T-helper 9 cell (primary cell): ENCODE measurements at regions not wholly inside any gene's neighbourhood (a gene's known extent, or its start where the extent isn't known, plus 50 kb on each side); places are given as distances from the start of the nearest gene placed in this dataset.

ENCODE experiments used
- DNase-seq: peaks from one replicate; pipeline ENCODE4 v3.0.0-alpha.2; 2020

DNA sequence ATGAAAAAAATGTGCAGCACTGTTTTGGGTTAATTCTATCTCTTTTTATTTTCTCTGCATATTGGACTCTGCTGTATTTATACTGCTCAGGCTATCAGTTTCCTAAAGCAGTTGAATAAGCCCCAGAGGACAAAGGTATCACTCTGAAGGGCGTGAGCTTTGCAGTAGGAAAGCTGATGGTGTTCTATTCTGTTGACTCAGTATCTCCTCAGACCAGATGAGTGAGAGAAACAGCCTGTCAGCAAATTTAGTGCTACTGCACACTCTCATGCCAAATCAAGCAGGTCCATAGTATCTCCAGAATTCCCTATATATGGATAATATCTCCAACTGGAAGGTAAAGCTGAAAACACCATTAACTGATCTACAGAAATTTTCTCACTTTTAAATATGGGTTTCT, 132.3 kb upstream of the UGT8 start:
- DNase-seq = no peak

DNA sequence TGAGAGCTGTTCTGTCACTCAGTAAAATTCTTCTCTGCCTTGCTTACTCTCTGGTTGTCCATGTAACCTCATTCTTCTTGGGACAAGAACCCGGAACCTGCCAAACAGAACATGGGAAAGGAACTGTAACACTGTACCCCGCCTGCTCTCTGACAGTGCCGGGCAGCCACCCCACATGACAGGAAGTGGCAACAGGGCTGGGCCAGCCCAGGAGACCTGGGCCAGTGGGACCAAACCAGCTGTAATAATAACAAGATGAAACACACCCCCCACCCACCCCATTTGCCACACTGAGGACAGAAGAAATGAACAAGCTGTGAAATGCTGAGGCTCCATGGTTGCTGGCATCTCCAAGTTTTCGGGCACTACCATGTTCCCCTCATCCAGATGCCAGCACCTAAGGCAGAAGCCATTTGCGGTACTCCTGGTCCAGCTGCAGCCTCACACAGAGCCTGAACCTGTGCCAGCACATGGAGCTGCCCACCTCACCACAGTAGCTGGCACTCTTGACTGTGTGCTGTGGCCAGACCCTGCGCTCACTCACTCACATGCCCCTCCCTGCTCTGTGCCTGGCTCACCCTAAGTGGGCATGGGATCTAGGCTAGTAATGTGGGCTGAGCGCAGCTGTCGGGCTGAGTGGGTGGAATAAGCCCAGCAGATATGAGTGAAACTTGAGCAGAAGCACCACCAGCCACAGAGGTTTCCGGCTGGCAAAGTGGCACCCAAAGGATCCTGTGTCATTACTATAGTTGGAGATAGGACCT, 126.2 kb upstream of the UGT8 start:
- DNase-seq = no peak

DNA sequence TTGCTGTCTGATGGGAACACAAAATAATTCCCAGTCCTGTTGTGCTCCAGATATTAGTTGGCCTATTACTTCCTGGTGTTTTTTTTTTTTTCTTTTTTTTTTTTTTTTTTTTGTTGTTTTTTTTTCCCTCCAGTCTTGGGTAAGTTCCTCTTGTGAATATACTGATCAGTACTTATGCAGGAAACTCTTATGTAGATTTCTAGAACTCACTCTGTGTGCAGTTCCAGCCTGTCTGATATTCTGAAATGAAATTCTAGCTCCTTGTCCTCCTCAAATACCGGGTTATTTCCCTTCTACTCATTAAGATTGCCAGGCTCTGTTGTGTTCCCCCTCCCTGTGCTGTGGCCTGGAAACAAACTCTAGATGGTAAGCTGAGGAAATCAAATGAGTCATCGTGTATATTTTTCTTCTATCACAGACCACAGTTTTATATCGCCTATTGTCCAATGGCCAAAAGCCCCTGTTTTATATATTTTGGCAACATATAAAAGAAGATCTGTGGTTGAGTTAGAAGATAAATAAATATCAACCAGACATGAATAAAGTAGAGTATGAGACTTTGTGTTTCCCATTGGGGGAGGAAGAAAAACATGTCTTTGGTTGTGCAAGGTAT, 124.3 kb upstream of the UGT8 start:
- no peak for DNase-seq

DNA sequence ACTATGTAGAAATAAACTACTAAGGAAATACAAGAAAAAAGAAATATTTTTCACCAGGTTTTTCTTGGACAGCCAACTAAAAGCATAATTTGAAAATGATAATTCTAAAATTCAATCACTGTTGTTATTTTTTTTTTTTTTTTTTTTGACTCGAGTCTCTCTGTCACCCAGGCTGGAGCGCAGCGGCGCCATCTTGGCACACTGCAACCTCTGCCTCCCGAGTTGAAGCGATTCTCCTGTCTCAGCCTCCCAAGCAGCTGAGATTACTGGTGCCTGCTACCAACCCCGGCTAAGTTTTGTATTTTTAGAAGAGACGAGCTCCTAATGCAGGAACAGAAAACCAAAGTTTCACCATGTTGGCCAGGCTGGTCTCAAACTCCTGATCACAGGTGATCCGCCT, 122.3 kb upstream of the UGT8 start:
- DNase-seq = no peak

DNA sequence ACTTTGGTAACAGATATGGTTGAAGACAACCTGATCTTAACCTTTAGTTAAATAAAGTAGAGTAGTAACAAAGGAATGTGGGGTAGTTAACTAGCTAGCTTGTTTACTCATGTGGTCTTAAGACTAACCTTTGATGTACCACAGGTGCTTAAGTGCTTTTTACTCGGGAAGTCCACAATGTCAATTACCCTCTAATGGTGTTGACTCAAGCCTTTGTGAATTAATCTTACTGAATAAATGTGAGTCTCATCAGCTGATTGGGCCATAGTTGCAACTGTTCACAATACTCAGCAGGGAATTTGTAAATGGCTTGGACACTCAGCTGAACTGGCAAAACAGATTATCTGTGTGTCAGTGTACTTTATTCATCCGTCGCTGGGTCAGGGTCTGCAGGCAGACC, 119.0 kb upstream of the UGT8 start:
- no peak for DNase-seq

DNA sequence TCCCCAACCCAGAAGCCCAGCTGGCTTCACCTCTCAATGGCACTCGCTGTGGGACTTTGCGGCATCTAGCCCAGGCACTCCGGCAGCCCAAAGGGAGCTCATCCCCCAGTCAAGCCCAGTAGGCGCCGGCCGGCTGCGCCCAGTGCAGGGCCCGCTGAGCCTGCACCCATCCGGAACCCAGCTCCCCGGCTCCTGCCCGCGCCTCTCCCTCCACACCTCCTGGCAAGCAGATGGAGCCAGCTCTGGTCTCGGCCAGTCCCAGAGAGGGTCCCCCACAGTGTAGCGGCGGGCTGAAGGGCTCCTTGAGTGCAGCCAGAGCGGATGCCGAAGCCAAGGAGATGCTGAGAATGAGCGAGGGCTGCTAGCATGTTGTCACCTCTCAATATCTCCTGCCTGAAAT, 116.8 kb upstream of the UGT8 start:
- DNase-seq = no peak

DNA sequence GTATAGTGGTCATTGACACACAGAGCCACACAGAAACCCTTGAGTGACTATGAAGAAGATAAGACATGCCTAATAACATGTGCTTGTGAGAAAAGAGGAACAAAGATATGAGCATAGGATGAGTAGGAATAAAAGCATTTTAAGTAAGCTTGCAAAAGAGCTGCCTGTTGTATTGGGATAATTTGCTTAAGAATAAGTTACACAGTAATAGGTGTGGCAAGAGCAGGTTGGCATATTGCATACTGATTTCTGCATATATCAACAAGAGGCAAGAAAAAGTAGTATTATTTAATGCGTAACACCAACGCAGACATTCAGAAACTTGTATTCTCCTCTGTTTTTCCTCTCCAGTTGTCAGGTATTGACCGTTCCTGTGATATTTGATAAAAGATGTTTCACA, 111.5 kb upstream of the UGT8 start:
- no peak for DNase-seq

DNA sequence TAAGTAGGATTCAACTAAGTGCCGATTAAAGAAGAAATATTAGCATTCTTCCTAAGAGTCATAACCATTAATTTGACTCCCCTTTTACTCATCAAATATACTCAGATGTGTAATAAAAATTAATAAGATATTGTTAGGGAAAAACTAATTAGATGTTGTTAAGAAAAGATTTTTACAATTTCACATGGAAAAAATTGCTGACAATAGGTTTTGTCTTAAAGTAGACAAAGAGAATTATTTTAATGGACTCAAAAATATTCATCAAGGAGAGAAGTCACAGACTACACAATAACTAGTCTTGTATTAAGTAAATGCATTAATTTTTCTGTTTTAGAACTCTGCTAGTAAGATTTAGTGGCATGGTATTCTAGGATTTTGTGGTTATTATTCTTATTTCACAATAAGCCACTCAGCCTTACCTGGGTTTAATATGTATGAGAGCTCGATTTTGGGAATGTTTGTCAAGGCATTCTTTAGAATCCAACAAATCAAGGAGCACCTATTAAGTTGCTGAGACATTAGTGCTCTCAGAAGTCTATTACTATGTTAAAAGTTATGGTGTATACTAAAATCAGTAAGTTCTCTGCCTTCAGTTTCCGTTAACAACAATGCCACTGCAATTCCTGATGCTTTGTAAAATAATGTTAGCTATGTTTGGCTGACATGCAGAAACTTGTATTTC, 110.2 kb upstream of the UGT8 start:
- DNase-seq = no peak

DNA sequence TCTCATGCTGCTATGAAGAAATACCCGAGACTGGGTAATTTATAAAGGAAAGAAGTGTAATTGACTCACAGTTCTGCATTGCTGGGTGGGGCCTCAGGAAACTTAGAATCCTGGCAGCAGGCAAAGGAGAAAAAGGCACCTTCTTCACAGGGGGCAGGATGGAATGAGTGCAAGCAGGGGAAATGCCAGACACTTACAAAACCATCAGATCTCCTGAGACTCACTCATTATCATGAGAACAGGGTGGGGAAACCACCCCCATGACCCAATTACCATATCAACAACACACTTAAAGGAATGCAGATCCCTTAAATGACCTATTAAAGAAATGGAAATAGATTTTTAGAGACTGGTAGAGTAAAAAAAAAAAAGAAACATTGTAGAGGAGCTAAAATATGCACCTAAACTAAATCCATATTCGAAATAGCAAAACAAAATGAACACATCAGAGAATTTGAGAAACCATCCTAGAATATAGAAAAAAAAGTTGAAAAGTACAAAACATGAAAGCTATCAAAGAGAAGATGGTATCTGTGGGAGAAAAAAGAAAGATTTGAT, 104.3 kb upstream of the UGT8 start:
- DNase-seq = no peak

DNA sequence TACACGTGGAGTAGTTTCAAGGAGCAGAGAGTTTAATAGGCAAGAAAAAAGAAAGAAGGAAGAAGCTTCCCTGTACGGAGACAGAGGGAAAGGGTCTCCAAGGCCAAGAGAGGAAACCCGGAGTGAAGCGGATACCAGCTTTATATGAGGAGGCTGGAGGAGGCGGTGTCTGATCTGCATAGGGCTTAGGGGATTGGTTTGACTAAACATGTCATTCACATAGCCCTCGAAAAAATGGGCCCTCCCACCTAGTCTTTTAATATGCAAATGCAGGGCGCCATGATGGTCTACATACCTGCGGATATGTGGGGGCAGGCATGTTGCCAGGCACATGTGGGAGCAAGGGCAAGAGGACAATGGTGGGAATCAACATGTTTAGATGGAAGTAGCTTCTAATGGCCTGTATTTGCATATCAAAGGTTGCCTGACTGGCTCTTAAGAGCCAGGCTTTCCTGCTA, 103.1 kb upstream of the UGT8 start:
- DNase-seq = no peak

DNA sequence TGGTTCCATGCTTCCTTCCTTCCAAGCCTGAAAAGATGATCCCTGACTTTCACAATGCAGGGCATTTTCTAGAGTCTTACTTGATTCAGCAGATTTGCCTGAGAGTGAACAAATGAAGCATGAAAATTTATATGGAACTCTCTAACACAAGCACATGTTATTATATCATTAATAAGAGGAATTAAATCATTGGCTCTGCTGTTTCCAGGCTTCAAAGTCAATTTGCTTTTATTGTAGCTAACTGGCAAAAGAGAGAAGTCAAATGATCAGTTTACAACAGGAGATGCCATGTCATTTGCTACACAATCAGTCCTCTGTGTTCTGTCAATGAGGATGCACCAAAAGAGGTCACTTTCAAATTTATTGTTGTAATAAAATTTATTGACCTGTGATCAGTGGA, 101.5 kb upstream of the UGT8 start:
- DNase-seq = no peak

DNA sequence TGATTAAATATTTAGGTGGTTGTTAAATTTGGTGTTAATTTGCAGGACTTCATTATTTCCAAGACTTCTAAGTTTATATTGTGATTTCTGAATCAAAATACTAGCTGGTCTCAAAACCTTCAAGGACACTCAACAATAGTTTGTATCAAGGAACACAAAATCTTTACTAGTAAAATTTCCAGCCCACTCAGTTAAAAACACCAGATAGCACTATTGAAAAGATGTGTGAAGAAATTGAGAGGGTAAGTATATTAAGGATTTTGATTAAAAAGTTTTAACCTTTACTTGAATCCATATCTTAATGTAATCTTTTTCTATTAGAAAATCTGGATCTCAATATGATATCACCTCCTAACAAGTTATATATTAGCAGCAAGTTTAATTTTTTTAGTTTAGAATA, 89.3 kb upstream of the UGT8 start:
- no peak for DNase-seq

DNA sequence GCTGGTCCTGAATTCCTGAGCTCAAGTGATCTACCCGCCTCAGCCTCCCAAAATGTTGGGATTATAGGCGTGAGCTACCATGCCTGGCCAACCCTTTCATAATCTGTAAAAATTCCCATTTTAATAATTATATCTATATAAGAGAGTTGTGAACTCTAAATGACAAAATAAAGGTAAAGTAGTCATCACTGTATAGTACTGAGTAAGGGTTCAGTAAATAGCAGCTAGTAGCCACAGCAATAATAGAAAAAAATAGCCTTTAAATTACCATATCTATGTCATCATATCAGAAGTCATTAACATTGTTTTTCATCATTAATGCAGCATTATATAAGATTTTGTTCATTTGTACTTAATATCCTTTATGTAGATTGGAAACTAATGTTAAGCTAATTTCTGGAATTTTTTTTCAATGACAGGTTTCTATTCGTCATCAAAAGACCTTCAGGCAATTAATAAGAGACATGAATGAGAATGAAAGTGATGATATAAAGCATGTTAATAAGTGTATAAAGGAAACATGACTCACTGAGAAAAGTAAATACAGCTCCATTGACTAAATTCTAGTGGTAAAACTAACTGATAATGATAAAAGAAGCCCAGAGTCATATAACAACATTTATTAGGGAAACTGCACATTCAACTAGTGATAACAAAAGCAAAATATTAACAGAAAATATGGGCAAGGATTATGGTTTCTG, 85.9 kb upstream of the UGT8 start:
- DNase-seq = no peak

DNA sequence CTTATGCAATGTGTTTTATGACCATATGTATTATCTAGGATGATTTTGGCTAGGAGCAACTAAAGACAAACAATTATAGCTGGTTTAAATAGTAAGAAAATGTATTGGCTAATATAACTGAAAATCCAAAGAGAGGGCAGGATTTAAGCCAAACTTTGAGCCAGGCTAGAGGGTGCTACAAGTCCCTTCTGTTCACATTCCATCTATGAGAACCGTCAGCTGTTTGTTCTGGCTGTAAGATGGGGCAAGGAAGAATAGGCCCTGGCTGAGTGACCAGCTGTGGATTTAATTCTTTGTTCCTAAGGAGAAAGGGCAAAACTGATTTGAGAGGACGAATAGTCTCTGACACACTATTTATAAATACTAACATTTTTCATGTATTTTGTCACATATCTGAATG, 79.2 kb upstream of the UGT8 start:
- no peak for DNase-seq

DNA sequence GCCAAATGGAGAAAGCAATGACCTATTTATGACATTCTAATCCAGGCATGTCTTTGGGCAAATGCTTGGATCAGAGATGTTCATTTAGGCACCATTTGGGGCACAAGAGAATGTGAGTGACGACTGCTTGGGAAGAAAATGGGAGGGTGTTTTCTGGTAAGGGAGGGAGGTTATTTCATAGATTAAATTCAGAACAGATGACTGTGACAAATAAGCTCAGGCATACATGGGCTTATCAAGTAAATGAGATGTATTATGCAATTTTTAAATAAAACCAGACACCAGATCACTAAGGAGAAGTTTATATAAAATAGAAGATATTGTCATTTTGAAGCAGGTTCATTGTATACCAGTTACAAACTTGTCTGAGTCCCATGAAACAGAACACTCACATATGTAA, 71.4 kb upstream of the UGT8 start:
- no peak for DNase-seq

DNA sequence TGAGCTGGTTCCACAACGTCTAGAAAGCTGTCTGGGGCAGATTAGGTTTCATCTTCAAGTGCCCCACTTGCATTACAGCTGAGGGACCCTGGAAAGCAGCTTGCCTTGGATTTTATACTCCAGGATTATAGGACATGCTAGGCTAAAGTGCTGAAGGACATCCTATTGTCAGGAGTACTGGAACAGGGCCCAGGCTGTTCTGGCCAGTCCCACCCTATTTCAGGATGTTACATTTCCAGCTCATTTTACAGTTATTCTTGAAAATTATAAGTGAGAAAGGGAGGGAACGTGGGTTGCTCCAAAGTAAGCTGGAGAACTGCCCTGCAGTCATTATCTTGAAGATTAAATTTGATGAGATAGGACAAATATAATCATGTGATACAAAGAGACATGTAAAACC, 71.0 kb upstream of the UGT8 start:
- no peak for DNase-seq

DNA sequence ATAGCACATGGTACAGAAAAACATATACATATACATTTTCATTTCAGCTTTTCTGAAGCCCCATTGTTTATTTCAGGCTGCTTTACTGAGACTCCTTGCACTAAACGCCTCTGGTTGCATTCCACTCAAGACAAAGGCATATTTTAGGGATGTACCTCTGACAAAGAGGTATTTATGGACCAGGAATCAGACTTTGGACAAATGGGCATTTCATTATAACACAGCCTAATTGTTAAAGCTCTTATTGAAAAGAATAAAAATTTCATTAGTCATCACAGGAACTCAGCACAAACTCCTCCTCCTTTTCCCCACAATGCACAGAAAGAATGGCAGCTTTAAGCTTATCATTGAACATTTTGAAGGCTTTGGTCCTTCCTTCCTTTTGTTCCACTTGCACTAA, 62.9 kb upstream of the UGT8 start:
- DNase-seq = no peak

DNA sequence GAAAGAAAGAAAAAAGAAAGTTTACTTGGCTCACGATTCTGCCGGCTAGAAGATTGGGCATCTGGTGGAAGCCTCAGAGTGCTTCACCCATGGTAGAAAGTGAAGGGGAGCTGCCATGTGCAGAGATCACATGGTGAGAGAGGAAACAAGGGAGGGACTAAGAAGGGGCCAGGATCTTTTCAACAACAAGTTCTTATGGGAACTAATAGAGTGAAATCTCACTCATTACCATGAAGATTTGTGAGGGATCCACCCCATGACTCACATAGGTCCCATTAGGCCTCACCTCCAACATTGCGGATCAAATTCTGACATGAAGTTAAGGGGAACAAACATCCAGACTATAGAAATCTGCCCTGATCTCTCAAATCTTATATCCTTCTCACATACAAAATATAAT, 61.3 kb upstream of the UGT8 start:
- no peak for DNase-seq

DNA sequence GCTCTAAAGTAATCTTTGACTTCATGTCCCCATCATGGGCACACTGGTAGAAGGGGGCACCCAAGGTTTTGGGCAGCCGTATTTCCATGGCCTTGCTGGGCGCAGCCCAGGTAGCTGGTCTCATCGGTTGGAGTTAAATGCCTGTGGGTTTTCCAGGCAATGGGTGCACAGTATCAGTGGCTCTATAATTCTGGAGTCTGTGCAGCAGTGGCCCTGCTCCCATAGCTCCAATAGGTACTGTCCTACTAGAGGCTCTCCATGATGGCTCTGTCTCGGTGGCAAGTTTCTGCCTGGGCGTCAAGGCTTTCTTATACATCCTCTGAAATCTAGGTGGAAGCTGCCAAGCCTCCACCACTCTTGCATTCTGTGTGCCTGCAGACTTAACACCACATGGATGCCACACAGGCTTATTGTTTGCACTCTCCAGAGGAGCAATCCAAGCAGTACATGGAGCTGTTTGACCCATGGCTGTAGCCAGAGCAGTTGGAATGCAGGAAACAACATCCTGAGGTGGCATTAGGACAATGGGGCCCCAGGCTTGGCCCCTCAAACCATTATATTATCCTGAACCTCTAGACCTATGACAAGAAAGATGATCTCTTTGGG, 60.5 kb upstream of the UGT8 start:
- no peak for DNase-seq

DNA sequence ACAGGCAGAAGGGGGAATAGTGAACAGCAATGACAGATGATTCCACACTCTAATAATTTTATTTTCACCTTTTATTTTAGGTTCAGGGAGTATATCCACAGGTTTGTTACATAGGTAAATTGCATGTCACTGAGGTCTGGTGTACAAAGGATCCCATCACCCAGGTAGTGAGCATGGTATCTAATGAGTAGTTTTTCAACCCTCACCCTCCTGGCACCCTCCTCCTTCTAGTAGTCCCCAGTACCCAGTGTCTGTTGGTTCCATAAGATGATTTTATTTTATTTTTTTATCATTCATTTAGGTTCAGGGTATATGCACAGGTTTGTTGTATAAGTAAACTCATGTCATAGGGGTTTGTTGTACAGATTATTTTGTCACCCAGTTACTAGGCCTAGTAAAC, 58.6 kb upstream of the UGT8 start:
- DNase-seq = no peak

DNA sequence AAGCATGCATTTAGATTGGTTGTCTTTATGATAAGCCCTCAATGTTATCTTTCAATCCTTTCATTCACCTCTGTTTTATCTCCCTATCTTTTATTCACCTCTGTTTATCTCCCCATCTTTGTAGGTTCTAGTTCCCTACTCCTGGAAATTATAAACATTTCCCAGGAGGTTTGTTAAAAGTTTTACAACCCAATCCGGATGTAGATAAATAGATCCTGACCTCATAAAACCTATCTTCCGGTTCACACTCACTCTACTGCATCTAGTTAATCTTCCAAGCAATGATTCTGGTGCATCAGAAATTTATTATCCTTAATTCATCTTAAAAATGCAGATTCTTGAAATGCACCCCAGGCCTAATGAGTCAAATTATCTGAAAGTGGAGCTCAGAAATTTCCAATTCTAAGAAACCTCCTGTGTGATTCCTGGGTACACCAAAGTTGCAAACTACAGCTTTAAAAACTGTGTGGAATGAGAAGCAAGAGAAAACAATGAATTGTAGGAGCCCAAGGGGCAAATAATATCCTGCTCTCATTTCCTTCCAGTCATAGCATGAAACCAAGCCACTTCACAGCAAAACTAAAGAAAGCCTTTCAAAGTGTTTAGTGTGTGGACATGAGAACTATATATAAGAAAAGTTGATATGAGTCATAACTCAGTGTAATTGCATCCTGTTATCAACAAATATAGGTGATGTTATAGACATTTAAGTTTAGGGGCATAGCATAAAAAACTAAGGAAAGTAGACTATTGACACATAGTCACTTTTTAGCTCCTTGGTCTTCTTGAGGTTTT, 51.1 kb upstream of the UGT8 start:
- no peak for DNase-seq
